ENCODE measurements at regions not wholly inside any gene's neighbourhood (a gene's known extent, or its start where the extent isn't known, plus 50 kb on each side); places are given as distances from the start of the nearest gene placed in this dataset.

- DNase-seq = peak in 1 of 2 experiments; percentile 2
Observed at GRCh38 chr12:48409938-48410337, 59.2 kb upstream of the ZNF641 start.

GRCh38 chr12:48413388-48413787 lies 59.0 kb upstream of the ANP32D start:
- no peak for DNase-seq

- no peak for DNase-seq
Observed at GRCh38 chr12:48414021-48414420, 58.3 kb upstream of the ANP32D start.

- no peak for DNase-seq
Observed at GRCh38 chr12:48419116-48419935, 53.0 kb upstream of the ANP32D start.

GRCh38 chr12:48420039-48420775 lies 52.2 kb upstream of the ANP32D start:
- no peak for DNase-seq

GRCh38 chr12:48422060-48422459 lies 50.3 kb upstream of the ANP32D start:
- DNase-seq = no peak
